GM18498 (cell line): ENCODE measurements at regions not wholly inside any gene's neighbourhood (a gene's known extent, or its start where the extent isn't known, plus 50 kb on each side); places are given as distances from the start of the nearest gene placed in this dataset.

Source experiments
- ATAC-seq: cut with Tn5 transposase; IDR thresholded peaks from one replicate; pipeline ENCODE4 v1.9.1; 2021; ENCODE audit warnings: mild to moderate bottlenecking, moderate library complexity; ENCODE audit not compliant: unreplicated experiment

DNA sequence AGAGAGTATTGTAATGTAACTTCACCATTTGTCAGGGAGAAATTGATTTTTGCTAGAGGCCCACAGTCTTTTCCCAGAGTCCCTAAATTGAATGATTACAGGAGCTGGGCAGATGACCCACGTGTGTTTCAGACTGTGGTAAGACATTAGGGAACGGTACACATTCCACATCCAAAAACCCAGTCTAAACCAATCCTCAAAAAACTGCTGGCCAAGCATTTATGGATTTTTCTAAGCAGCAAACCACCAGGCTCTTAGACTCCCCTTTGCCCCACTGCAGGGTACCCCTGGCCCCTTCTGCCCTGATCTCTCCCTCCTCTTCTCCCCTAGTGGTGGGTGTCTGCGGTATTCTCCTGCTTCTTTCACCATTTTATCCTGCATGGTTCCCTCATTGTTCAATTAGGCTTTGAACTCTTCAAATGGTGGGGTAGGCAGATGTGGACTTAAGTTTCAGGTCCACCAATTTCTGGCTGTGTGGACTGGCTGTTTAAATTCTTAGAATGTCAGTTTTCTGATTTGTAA, 135.5 kb upstream of the SORCS3 start:
- ATAC-seq, result no peak

- ATAC-seq, result no peak
These were observed 131.1 kb upstream of the SORCS3 start for GRCh38 chr10:104509981-104510380.

- ATAC-seq, result no peak
These were observed 130.4 kb upstream of the SORCS3 start for GRCh38 chr10:104510644-104511043.

DNA sequence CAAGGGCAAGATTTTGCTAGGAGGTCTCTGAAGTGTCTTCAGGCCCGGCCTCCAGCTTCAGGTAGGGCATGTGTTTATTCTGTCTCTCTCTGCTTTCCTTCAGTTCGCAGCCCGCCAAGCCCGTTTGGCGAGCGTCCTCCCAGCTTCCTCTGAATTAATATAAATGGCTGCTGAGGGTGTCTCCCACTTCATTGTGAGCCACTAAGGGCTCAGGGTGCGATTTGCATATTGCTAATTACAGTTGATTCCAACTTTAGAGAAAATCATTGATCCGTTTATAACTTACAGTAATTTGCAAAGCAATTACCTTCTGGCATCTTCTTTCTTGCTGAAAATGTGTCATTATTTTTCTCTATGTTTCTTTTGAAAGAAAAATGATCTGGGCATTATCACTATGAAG, 128.3 kb upstream of the SORCS3 start:
- ATAC-seq, result no peak

DNA sequence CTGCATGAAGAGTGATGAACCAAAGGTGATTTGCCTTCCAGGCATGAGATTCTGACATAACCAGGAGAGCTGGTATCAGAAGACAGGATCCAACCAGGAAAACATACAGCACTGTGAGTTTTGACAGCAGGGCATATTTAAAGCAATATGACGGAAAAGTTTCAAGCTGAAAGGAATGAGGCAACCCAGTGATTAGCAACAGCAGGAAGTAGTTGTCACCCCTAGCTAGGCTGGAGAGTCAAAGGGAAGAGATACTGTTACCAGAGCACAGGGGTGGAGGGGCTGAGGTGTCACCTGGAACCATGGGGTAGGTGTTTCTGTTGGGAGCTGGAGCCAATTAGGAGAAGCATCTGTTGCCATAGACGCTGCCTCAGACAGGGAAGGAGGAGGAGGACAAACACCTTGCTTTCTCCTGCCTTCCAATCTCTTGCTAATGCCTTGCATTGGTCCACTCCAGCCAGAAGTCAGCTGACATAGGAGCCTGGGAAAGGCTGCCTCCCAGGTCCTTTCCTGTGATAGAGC, 125.4 kb upstream of the SORCS3 start:
- ATAC-seq, result no peak

DNA sequence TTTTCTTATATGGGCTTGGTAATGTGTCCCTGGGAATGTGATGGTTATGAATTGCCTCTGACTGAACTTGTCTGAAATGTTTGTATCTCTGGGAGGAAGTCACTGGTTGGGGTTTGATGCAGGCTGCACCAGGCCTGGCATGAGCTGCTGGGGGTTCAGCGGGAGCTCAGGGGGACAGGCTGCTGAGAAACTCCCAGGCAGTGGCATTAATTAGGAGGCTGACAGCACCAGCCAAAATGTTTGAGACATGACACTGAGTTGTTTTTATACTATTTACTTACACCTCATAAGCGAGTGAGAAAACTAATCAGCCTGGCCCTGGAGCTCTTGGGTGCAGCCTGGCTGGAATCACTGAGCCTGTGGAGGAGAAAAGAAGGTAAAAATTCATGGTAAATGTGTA, 124.1 kb upstream of the SORCS3 start:
- ATAC-seq, result no peak

DNA sequence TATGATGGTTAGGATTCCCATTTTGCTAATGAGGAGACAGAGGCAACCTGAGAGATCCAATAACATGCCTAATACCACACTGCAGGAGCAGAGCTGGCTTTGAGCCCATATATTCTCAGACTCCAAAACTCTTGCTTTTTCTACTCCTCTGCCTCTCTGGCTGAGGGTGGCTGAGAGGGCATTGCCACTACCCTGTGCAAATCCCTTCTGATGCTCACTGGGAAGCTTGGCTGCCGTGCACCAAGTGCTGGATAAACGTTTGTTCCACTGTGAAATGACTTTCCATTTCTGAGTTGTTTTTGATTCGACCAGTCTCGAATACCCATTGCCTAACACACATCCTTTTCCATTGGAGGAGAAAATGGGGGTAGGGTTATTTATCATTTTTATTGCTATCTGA, 123.1 kb upstream of the SORCS3 start:
- ATAC-seq, result no peak

DNA sequence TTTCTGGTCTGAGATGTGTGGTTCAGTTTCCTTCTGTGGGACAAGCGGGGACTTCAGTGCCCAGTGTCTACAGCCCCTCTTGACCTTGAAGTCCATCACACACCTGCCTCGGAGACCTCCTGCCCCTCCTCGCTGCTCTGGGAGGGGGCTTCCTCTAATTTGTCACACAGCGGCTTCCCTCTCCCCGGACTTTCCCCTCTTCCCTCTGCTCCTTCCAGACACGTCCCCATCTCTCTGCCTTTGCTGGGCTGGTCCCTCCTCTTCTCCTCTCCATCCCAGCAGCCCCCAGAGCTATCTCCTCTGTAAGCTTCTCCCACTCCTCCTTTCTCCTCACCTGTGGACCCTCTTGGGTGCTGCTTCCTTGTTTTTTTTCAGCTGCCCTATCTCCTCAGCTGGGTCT, 122.2 kb upstream of the SORCS3 start:
- no peak for ATAC-seq

DNA sequence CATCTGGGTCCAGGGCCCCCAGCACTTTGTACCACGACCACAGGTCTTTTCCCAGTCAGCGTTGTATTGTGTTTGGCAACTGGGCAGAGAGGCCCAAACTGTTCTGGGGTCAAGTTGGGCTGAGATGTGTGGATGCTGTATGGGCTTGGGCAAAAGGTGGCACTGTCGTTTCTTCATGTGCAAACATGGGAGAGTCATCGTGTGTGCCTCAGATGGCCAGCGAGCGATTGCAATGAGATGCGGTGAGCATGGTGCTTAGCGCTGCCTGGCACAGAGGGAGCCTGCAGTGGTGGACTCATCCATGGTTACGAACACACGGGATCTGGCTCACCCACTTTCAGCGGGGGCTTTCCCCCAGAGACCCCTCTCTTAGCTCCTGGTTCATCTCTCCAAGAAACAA, 120.4 kb upstream of the SORCS3 start:
- no peak for ATAC-seq

DNA sequence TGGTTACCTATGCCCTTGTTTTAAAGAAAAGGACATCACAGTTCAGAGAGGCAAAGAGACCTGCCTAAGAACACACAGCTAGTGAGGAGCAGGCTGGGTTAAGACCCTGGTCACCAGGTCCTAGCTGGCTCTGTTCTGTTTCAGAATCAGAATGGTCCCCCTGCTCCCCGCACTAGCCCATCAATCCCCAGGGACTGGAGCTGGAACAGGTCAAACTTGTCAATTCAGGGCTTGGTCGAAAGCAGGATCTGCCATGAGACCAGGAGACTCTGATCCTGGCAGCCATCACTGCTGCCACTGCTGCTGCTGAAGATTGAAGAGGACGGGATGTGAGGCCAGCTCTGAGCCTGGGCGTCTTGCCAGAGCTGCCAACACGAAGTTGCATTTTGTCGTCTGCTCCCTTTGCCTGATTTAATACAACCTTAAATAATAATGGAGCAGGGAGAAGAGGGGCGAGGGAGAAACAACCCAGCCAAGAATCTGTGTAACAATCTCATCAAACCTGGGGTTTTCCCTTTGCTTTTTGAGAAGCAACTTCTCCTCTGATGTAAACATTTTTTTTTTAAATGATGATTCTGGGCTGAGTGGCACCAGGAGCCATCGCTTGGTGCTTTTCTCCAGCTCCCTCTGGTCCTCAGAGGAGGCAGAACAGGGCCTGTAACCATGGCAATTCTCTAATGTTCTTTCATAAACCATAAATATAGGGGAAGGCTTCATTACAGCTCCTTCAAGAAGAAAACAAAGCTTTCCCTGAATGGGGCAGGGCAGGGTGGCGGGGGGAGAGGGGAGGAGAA, 119.0 kb upstream of the SORCS3 start:
- no peak for ATAC-seq

GRCh38 chr10:104526188-104526587, 114.9 kb upstream of the SORCS3 start:
- ATAC-seq, result no peak

DNA sequence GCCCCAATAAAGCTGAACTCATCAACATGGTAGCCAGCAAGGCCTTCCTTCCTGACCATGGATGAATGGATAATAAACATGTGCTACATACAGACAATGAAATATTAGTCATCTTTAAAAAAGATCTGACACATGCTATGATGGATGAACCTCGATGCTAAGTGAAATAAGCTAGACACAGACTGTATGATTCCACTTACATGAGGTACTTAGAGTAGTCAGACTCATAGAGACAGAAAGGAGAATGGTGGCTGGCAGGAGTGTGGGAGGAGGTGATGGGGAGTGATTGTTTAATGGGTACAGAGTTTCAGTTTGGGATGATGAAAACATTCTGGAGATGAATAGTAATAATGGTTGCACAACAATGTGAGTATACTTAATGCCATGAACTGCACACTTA, 114.1 kb upstream of the SORCS3 start:
- ATAC-seq, result no peak

DNA sequence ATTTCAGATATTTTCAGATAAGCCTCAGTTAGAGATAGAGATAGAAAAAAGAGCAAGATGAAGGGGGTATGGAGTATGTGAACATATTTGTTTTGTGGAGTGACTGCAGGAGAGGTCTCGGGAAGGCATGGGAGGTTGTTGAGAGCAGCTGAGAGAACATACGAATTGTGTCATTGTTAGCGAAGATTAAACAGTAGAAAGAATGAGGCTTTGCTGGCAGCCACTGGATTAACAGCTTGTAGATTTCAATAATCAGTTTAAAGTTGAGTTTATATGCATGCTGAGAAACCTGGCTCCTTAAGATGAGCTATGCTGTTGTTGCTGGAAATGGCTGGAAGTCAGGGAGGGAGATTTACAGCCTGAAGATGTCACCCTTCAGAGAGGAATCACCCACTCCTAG, 100.9 kb upstream of the SORCS3 start:
- no peak for ATAC-seq

GRCh38 chr10:104541820-104542219, 99.3 kb upstream of the SORCS3 start:
- ATAC-seq, result no peak

GRCh38 chr10:104546336-104546735, 94.8 kb upstream of the SORCS3 start:
- no peak for ATAC-seq

GRCh38 chr10:104546756-104547155, 94.3 kb upstream of the SORCS3 start:
- no peak for ATAC-seq

- no peak for ATAC-seq
These were observed 93.0 kb upstream of the SORCS3 start for GRCh38 chr10:104548090-104548489.

GRCh38 chr10:104556831-104557230, 84.3 kb upstream of the SORCS3 start:
- no peak for ATAC-seq

DNA sequence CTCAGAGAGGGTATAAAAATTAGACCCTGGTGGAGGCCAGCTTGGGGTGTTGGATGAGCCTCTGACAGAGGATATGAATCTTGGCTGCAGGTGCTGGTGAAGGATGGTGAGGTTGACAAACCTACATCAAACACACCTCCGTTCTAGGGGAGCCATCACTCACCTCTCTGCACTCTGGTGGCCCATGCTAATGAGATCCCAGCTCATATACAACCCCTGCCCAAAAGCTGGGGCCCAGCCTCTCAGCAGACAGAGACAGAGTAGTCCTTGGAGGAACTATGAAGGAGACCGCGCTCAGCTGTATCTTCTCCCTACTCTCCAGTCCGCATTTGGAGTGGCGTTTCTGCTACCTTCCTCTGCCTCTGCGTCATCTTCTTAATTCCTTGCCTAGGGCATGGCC, 83.1 kb upstream of the SORCS3 start:
- ATAC-seq, result no peak

- ATAC-seq, result no peak
These were observed 81.2 kb upstream of the SORCS3 start for GRCh38 chr10:104559935-104560334.

DNA sequence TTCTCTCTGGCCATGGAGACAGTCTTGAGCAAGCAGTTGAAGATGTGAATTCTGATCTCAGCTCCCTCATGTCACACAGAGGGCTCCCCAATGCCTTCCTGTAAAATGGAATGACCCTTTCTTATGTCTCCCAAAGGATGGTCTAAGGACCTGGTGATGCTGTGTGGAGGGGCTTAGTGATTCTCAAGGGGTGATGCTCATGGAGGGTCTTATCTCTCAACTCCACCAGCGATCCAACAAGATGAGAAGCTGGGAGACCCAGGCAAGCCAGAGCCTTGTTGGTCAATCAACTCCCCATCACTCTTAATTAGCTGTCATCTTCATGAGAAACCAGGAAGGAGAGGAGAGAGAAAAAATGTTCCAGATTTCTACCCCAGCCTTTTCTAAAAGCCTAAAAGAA, 78.0 kb upstream of the SORCS3 start:
- ATAC-seq, result no peak

GRCh38 chr10:104563548-104563947, 77.5 kb upstream of the SORCS3 start:
- no peak for ATAC-seq

- ATAC-seq, result no peak
These were observed 66.7 kb upstream of the SORCS3 start for GRCh38 chr10:104574427-104574826.
